DND-41 (cell line): ENCODE measurements at regions not wholly inside any gene's neighbourhood (a gene's known extent, or its start where the extent isn't known, plus 50 kb on each side); places are given as distances from the start of the nearest gene placed in this dataset.

Experiments
- ATAC-seq: fragments of 200-7000 bp; cut with Tn5 transposase; 3 replicates; pipeline ENCODE4 v1.9.1; 2021; ENCODE audit warnings: low read depth; ENCODE audit not compliant: insufficient read depth
- DNase-seq: peaks from one replicate; pipeline ENCODE4 v3.0.0-alpha.2; 2020
- H2AFZ ChIP-seq: 2 replicates; pipeline ENCODE4 v1.6.0; 2012; ENCODE audit warnings: low read depth, low read length
- H3K27ac ChIP-seq: 2 replicates; pipeline ENCODE4 v1.5.1; 2012; ENCODE audit warnings: low read length, inconsistent platforms
- H3K27me3 ChIP-seq: fragments of 200-600 bp; sonication (generic); 2 replicates; pipeline ENCODE4 v1.6.0; 2012; ENCODE audit warnings: low read length, mild to moderate bottlenecking, inconsistent platforms; ENCODE audit not compliant: insufficient read depth, poor library complexity
- H3K36me3 ChIP-seq: 2 replicates; pipeline ENCODE4 v1.5.1; 2012; ENCODE audit warnings: low read length, inconsistent platforms; ENCODE audit not compliant: insufficient read depth
- H3K4me1 ChIP-seq: 2 replicates; pipeline ENCODE4 v1.5.1; 2012; ENCODE audit warnings: mild to moderate bottlenecking, low read length; ENCODE audit not compliant: insufficient read depth
- H3K4me2 ChIP-seq: 2 replicates; pipeline ENCODE4 v1.6.0; 2012; ENCODE audit warnings: mild to moderate bottlenecking, moderate library complexity, low read length, inconsistent platforms; ENCODE audit not compliant: insufficient read depth
- H3K4me3 ChIP-seq, 2 experiments: fragments of 200-600 bp in 1 of 2; shearing (Covaris generic) in 1 of 2; 2 replicates each; pipeline ENCODE4 v1.5.1; 2012 to 2016; ENCODE audit warnings: inconsistent platforms in 2 of 2, low read length in 2 of 2, mild to moderate bottlenecking in 2 of 2, low read depth in 1 of 2, moderate library complexity in 1 of 2
- H3K79me2 ChIP-seq: 2 replicates; pipeline ENCODE4 v1.6.0; 2012; ENCODE audit warnings: low read length, inconsistent platforms; ENCODE audit not compliant: insufficient read depth
- H3K9ac ChIP-seq: 2 replicates; pipeline ENCODE4 v1.6.0; 2012; ENCODE audit warnings: low read depth, mild to moderate bottlenecking, inconsistent platforms, low read length, moderate library complexity
- H3K9me3 ChIP-seq: 2 replicates; pipeline ENCODE4 v1.5.1; 2012; ENCODE audit warnings: low read length, moderate library complexity, mild to moderate bottlenecking, inconsistent platforms; ENCODE audit not compliant: insufficient read depth, severe bottlenecking
- H4K20me1 ChIP-seq: 2 replicates; pipeline ENCODE4 v1.6.0; 2012; ENCODE audit warnings: low read length; ENCODE audit not compliant: insufficient read depth
- EZH2 ChIP-seq: IDR thresholded peaks from 3 replicates; pipeline ENCODE4 v1.6.1; 2012; ENCODE audit warnings: borderline replicate concordance, low read depth, mild to moderate bottlenecking, moderate library complexity, low read length, inconsistent platforms; ENCODE audit not compliant: severe bottlenecking
- TF ChIP-seq, protein P1 (sequence below): IDR thresholded peaks from 2 replicates; pipeline ENCODE4 v1.5.1; 2012; ENCODE audit warnings: borderline replicate concordance, low read length, moderate library complexity, mild to moderate bottlenecking; ENCODE audit not compliant: poor library complexity, severe bottlenecking; ENCODE audit errors: extremely low read depth

DNA sequence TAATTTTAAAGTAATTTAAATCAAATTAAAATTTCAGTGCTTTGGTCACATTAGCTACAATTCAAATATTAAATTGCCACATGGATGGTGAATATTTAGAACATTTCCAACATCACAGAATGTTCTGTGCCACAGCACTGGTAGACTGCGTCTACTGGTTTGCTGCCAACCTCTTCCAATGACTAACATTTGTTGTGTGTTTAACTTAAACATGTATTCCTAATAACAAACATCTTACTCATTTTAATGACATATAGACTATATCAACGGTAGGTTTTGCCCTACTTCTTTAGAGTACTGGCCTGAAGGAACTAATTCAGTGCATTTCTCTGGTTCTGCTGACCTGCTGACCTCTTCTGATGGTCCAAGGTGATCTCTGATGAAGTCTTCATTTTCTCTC lies 157.6 kb downstream of the DCK start:
- Histone ChIP-seq H3K4me2 (no peak overlapping the region), H3K27ac (no peak overlapping the region), H3K79me2 (no peaks in the 10 kb centered on the region), H3K4me3 (no peak overlapping the region), H3K4me1 (no peaks in the 10 kb centered on the region), H4K20me1 (no peaks in the 10 kb centered on the region), H3K36me3 (no peaks in the 10 kb centered on the region), H3K9ac (no peak overlapping the region), H3K27me3 (no peaks in the 10 kb centered on the region), H2AFZ (no peak overlapping the region), H3K9me3 (no peaks in the 10 kb centered on the region)
- ATAC-seq (no peak), DNase-seq (no peak)
- TF ChIP-seq, protein P1, sequence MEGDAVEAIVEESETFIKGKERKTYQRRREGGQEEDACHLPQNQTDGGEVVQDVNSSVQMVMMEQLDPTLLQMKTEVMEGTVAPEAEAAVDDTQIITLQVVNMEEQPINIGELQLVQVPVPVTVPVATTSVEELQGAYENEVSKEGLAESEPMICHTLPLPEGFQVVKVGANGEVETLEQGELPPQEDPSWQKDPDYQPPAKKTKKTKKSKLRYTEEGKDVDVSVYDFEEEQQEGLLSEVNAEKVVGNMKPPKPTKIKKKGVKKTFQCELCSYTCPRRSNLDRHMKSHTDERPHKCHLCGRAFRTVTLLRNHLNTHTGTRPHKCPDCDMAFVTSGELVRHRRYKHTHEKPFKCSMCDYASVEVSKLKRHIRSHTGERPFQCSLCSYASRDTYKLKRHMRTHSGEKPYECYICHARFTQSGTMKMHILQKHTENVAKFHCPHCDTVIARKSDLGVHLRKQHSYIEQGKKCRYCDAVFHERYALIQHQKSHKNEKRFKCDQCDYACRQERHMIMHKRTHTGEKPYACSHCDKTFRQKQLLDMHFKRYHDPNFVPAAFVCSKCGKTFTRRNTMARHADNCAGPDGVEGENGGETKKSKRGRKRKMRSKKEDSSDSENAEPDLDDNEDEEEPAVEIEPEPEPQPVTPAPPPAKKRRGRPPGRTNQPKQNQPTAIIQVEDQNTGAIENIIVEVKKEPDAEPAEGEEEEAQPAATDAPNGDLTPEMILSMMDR = no peak
- TF ChIP-seq EZH2 = no peak

- no peak overlapping the region for H2AFZ ChIP-seq
- DNase-seq = no peak
- H3K27ac ChIP-seq = no peak overlapping the region
- H3K27me3 ChIP-seq = no peaks in the 10 kb centered on the region
- H3K4me1 ChIP-seq = no peaks in the 10 kb centered on the region
- no peaks in the 10 kb centered on the region for H3K79me2 ChIP-seq
- H3K36me3 ChIP-seq = no peaks in the 10 kb centered on the region
- no peak overlapping the region for H3K4me2 ChIP-seq
- no peak overlapping the region for H3K9ac ChIP-seq
- TF ChIP-seq EZH2 = no peak
- TF ChIP-seq, protein P1 = no peak
- no peaks in the 10 kb centered on the region for H4K20me1 ChIP-seq
- no peak for ATAC-seq
- H3K9me3 ChIP-seq = no peaks in the 10 kb centered on the region
- H3K4me3 ChIP-seq = no peak overlapping the region
Measured at GRCh38 chr4:71156616-71157015, 163.2 kb downstream of the DCK start.

DNA sequence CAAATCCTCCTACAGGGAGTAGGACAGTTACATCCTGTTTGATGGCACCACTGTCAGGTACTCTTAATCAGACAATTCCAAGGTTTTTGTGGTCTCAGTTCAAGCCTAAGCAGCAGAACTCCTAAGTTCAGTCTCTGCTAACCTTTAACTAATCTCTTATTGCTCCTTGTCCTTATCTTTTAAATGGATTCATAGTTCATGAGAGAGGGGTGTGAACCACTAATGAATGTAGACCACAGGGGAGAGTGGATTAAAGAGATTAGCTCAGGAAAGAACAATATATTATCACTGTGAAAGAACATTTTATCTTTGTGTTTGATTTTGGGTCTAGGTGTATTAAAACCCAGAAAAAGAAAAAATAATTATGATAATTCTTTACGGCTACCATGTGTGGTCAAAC lies 168.9 kb downstream of the DCK start:
- Histone ChIP-seq H2AFZ (no peak overlapping the region), H3K9me3 (no peaks in the 10 kb centered on the region), H3K9ac (no peak overlapping the region), H3K27me3 (no peaks in the 10 kb centered on the region), H3K4me1 (no peaks in the 10 kb centered on the region), H3K27ac (no peak overlapping the region), H3K4me2 (no peak overlapping the region), H3K36me3 (no peaks in the 10 kb centered on the region), H4K20me1 (no peaks in the 10 kb centered on the region), H3K4me3 (no peak overlapping the region), H3K79me2 (no peaks in the 10 kb centered on the region)
- DNase-seq (no peak), ATAC-seq (no peak)
- TF ChIP-seq, protein P1 = no peak
- TF ChIP-seq EZH2 = no peak

DNA sequence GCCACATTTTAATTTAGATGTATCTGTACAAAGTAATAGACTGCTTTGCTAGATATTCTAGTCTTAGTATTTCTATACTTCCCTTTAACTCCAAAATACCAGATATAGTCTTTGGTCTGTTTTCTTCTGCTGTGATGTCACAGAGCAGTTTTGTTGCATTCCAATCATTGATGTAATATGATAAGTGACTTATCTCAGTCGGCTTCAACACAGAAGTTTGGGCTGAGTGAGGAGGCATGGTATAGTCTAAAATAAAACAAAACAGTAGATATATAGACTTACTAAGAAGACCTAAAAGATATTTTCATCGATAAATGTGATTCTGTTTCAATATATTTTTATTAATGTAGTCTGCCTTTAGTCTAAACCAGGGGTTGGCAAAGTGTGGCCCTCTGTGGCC lies 169.9 kb downstream of the DCK start:
- H3K27me3 ChIP-seq = no peaks in the 10 kb centered on the region
- no peaks in the 10 kb centered on the region for H4K20me1 ChIP-seq
- no peak for DNase-seq
- no peaks in the 10 kb centered on the region for H3K79me2 ChIP-seq
- H3K9me3 ChIP-seq = no peaks in the 10 kb centered on the region
- TF ChIP-seq EZH2 = no peak
- TF ChIP-seq, protein P1 = no peak
- H2AFZ ChIP-seq = no peak overlapping the region
- H3K9ac ChIP-seq = no peak overlapping the region
- no peak overlapping the region for H3K4me2 ChIP-seq
- no peaks in the 10 kb centered on the region for H3K36me3 ChIP-seq
- no peak overlapping the region for H3K27ac ChIP-seq
- no peaks in the 10 kb centered on the region for H3K4me1 ChIP-seq
- ATAC-seq = no peak
- no peak overlapping the region for H3K4me3 ChIP-seq
